BLaER1 (cell line): ENCODE measurements at regions not wholly inside any gene's neighbourhood (a gene's known extent, or its start where the extent isn't known, plus 50 kb on each side); places are given as distances from the start of the nearest gene placed in this dataset.
A peak's percentile ranks its signal among the peaks of the same experiment; 100 is the strongest.

Experiments used
- H3K27ac ChIP-seq: shearing (Covaris generic); formaldehyde crosslinking; 2 replicates; pipeline ENCODE4 v1.8.1; 2022
- H3K27me3 ChIP-seq: shearing (Covaris generic); formaldehyde crosslinking; 2 replicates; pipeline ENCODE4 v1.8.1; 2022
- H3K36me3 ChIP-seq: shearing (Covaris generic); formaldehyde crosslinking; 2 replicates; pipeline ENCODE4 v1.8.1; 2022
- H3K4me1 ChIP-seq: shearing (Covaris generic); formaldehyde crosslinking; 2 replicates; pipeline ENCODE4 v1.8.1; 2022
- H3K4me2 ChIP-seq: shearing (Covaris generic); formaldehyde crosslinking; 2 replicates; pipeline ENCODE4 v1.8.1; 2022
- H3K4me3 ChIP-seq: shearing (Covaris generic); formaldehyde crosslinking; 2 replicates; pipeline ENCODE4 v1.8.1; 2022
- H3K9ac ChIP-seq: shearing (Covaris generic); formaldehyde crosslinking; 2 replicates; pipeline ENCODE4 v1.8.1; 2022
- H3K9me3 ChIP-seq: shearing (Covaris generic); formaldehyde crosslinking; 2 replicates; pipeline ENCODE4 v1.8.1; 2022
- H4K20me1 ChIP-seq: shearing (Covaris generic); formaldehyde crosslinking; 2 replicates; pipeline ENCODE4 v1.8.1; 2022
- Cebpa-rat ChIP-seq: shearing (Covaris generic); IDR thresholded peaks from 2 replicates; pipeline ENCODE4 v1.8.1; 2022

GRCh38 chr1:22338071-22338765 is 113.4 kb upstream of the ZBTB40 start:
- no peak overlapping the region for H3K4me3 ChIP-seq
- H3K36me3 ChIP-seq: no peaks in the 10 kb centered on the region
- no peaks in the 10 kb centered on the region for H4K20me1 ChIP-seq

DNA sequence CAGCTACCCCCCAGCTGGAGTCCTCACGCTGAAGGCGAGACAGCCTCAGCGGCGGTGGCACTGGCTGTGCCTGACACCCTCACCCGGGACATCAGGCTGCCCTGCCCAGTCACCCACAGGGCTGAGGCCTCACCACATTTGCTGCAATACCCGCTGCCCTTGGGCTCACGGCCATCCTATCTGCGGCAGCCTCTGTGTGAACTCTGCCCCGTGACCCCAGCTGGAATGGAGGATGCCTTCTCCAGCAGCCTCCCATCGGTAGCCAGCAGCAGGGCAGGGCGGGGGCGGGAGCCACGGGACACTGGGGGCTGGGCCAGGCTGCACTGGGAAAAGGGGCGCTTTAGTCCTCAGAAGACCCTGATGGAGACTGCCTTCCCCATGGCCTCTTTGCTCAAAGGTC is 112.4 kb upstream of the ZBTB40 start:
- H4K20me1 ChIP-seq: no peaks in the 10 kb centered on the region
- H3K4me2 ChIP-seq: no peak overlapping the region
- no peak overlapping the region for H3K9ac ChIP-seq
- H3K36me3 ChIP-seq: no peaks in the 10 kb centered on the region
- H3K27me3 ChIP-seq: no peaks in the 10 kb centered on the region
- H3K4me3 ChIP-seq: no peak overlapping the region
- TF ChIP-seq Cebpa-rat: no peak
- no peak overlapping the region for H3K27ac ChIP-seq
- H3K9me3 ChIP-seq: no peaks in the 10 kb centered on the region
- H3K4me1 ChIP-seq: peaks cover 7% of the 10 kb centered on the region; the same call in 1 of the 2 replicates

More at GRCh38 chr1:22338071-22338765, 113.4 kb upstream of the ZBTB40 start:
- H3K27me3 ChIP-seq: no peaks in the 10 kb centered on the region
- H3K9me3 ChIP-seq: no peaks in the 10 kb centered on the region
- H3K4me1 ChIP-seq: peaks cover 7% of the 10 kb centered on the region; the same call in 1 of the 2 replicates
- H3K4me2 ChIP-seq: no peak overlapping the region
- H3K27ac ChIP-seq: no peak overlapping the region
- no peak for TF ChIP-seq Cebpa-rat
- H3K9ac ChIP-seq: no peak overlapping the region

GRCh38 chr1:22340066-22340465 is 111.6 kb upstream of the ZBTB40 start:
- H4K20me1 ChIP-seq: no peaks in the 10 kb centered on the region
- no peak overlapping the region for H3K4me2 ChIP-seq
- H3K9me3 ChIP-seq: no peaks in the 10 kb centered on the region
- H3K27ac ChIP-seq: no peak overlapping the region
- peaks cover 7% of the 10 kb centered on the region; the same call in 1 of the 2 replicates for H3K4me1 ChIP-seq
- H3K9ac ChIP-seq: no peak overlapping the region
- no peaks in the 10 kb centered on the region for H3K27me3 ChIP-seq
- H3K4me3 ChIP-seq: no peak overlapping the region
- no peak for TF ChIP-seq Cebpa-rat
- no peaks in the 10 kb centered on the region for H3K36me3 ChIP-seq

GRCh38 chr1:22340873-22341272 is 110.8 kb upstream of the ZBTB40 start:
- H3K27me3 ChIP-seq: no peaks in the 10 kb centered on the region
- no peaks in the 10 kb centered on the region for H3K36me3 ChIP-seq
- TF ChIP-seq Cebpa-rat: no peak
- no peaks in the 10 kb centered on the region for H3K9me3 ChIP-seq
- no peak overlapping the region for H3K27ac ChIP-seq
- H3K9ac ChIP-seq: no peak overlapping the region
- no peaks in the 10 kb centered on the region for H4K20me1 ChIP-seq
- H3K4me3 ChIP-seq: no peak overlapping the region
- peaks cover 7% of the 10 kb centered on the region; the same call in 1 of the 2 replicates for H3K4me1 ChIP-seq
- no peak overlapping the region for H3K4me2 ChIP-seq

GRCh38 chr1:22341791-22342605 is 109.7 kb upstream of the ZBTB40 start:
- peaks cover 7% of the 10 kb centered on the region; the same call in 1 of the 2 replicates for H3K4me1 ChIP-seq
- H3K9ac ChIP-seq: no peak overlapping the region
- H4K20me1 ChIP-seq: no peaks in the 10 kb centered on the region
- no peaks in the 10 kb centered on the region for H3K9me3 ChIP-seq
- H3K27me3 ChIP-seq: no peaks in the 10 kb centered on the region
- H3K27ac ChIP-seq: no peak overlapping the region
- peak overlapping the region; percentile 50 for H3K4me2 ChIP-seq
- H3K36me3 ChIP-seq: no peaks in the 10 kb centered on the region
- H3K4me3 ChIP-seq: no peak overlapping the region
- TF ChIP-seq Cebpa-rat: no peak

- Histone ChIP-seq H4K20me1 (no peaks in the 10 kb centered on the region), H3K9me3 (no peaks in the 10 kb centered on the region), H3K27ac (no peak overlapping the region), H3K4me1 (peaks cover 7% of the 10 kb centered on the region; the same call in 1 of the 2 replicates), H3K4me3 (no peak overlapping the region), H3K27me3 (no peaks in the 10 kb centered on the region), H3K36me3 (no peaks in the 10 kb centered on the region), H3K4me2 (peak overlapping the region; percentile 50; the same call in 1 of the 2 replicates), H3K9ac (no peak overlapping the region)
- TF ChIP-seq Cebpa-rat: no peak
These were observed 108.9 kb upstream of the ZBTB40 start for GRCh38 chr1:22342734-22343191.

- H3K27ac ChIP-seq: no peak overlapping the region
- H4K20me1 ChIP-seq: no peaks in the 10 kb centered on the region
- H3K4me1 ChIP-seq: peaks cover 14% of the 10 kb centered on the region
- H3K27me3 ChIP-seq: no peaks in the 10 kb centered on the region
- H3K4me3 ChIP-seq: no peak overlapping the region
- no peak overlapping the region for H3K4me2 ChIP-seq
- H3K9me3 ChIP-seq: no peaks in the 10 kb centered on the region
- H3K9ac ChIP-seq: no peak overlapping the region
- TF ChIP-seq Cebpa-rat: no peak
- no peaks in the 10 kb centered on the region for H3K36me3 ChIP-seq
These were observed 108.0 kb upstream of the ZBTB40 start for GRCh38 chr1:22343456-22344328.

GRCh38 chr1:22344329-22344630 is 107.4 kb upstream of the ZBTB40 start:
- no peaks in the 10 kb centered on the region for H3K9me3 ChIP-seq
- no peak for TF ChIP-seq Cebpa-rat
- H3K4me1 ChIP-seq: peaks cover 18% of the 10 kb centered on the region
- no peak overlapping the region for H3K4me3 ChIP-seq
- no peak overlapping the region for H3K27ac ChIP-seq
- H3K9ac ChIP-seq: no peak overlapping the region
- no peaks in the 10 kb centered on the region for H3K27me3 ChIP-seq
- H4K20me1 ChIP-seq: no peaks in the 10 kb centered on the region
- no peak overlapping the region for H3K4me2 ChIP-seq
- no peaks in the 10 kb centered on the region for H3K36me3 ChIP-seq

DNA sequence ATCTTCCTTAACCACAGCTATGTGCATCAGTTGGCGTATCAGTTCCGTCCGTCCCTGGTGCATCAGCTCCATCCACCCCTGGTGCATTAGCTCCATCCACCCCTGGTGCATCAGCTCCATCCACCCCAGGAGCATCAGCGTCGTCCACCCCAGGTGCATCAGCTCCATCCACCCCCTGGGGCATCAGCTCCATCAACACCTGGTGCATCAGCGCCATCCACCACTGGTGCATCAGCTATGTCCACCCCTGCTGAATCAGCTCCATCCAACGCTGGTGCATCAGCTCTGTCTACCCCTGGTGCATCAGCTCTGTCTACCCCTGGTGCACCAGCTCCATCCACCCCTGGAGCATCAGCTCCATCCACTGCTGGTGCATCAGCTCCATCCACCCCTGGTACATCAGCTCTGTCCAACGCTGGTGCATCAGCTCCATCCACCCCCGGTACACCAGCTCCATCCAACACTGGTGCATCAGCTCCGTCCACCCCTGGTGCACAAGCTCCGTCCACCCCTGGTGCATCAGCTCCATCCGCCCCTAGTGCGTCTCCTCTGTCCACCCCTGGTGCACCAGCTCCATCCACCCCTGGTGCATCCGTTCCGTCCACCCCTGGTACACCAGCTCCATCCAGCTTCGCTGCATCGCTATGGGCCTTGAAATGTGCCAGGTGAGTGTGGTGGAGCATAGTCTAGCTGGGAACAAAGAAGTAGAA is 106.6 kb upstream of the ZBTB40 start:
- H3K27ac ChIP-seq: no peak overlapping the region
- H3K36me3 ChIP-seq: no peaks in the 10 kb centered on the region
- no peak overlapping the region for H3K4me3 ChIP-seq
- H4K20me1 ChIP-seq: no peaks in the 10 kb centered on the region
- peaks cover 22% of the 10 kb centered on the region for H3K4me1 ChIP-seq
- H3K9ac ChIP-seq: no peak overlapping the region
- H3K9me3 ChIP-seq: no peaks in the 10 kb centered on the region
- no peak overlapping the region for H3K4me2 ChIP-seq
- no peak for TF ChIP-seq Cebpa-rat
- peaks cover under 1% of the 10 kb centered on the region; the same call in 1 of the 2 replicates for H3K27me3 ChIP-seq
